Heart right ventricle (tissue), 16 donors: ENCODE measurements at regions not wholly inside any gene's neighbourhood (a gene's known extent, or its start where the extent isn't known, plus 50 kb on each side); places are given as distances from the start of the nearest gene placed in this dataset.

Source experiments
- ATAC-seq, 8 donors: fragments of 200-7000 bp; cut with Tn5 transposase; one replicate each; pipeline ENCODE4 v1.9.1; 2020; ENCODE audit warnings: mild to moderate bottlenecking in 8 of 8, moderate library complexity in 8 of 8, moderate number of reproducible peaks in 1 of 8
- DNase-seq, 2 donors: peaks; one replicate each; pipeline ENCODE4 v3.0.0-alpha.2; 2020
- H3K27ac ChIP-seq, 10 donors: fragments of 200-600 bp; sonication (generic) in 2 of 10; one replicate each; pipeline versions ENCODE4 v1.5.0 to v1.8.0; 2020 to 2022; ENCODE audit warnings: mild to moderate bottlenecking in 3 of 10
- H3K27me3 ChIP-seq, 7 donors: fragments of 200-600 bp; one replicate each; pipeline ENCODE4 v1.8.0; 2021 to 2022; ENCODE audit warnings: mild to moderate bottlenecking in 2 of 7
- H3K36me3 ChIP-seq, 9 donors: fragments of 200-600 bp; sonication (generic) in 1 of 9; one replicate each; pipeline versions ENCODE4 v1.5.0 to v1.8.0; 2020 to 2022; ENCODE audit warnings: mild to moderate bottlenecking in 2 of 9
- H3K4me1 ChIP-seq, 9 donors: fragments of 200-600 bp; sonication (generic) in 1 of 9; one replicate each; pipeline versions ENCODE4 v1.5.0 to v1.8.0; 2020 to 2022; ENCODE audit warnings: mild to moderate bottlenecking in 4 of 9
- H3K4me3 ChIP-seq, 10 donors: fragments of 200-600 bp; sonication (generic) in 2 of 10; one replicate each; pipeline versions ENCODE4 v1.5.0 to v1.8.0; 2020 to 2022; ENCODE audit warnings: mild to moderate bottlenecking in 7 of 10, moderate library complexity in 2 of 10
- H3K9me3 ChIP-seq, 11 donors: fragments of 200-600 bp in 10 of 11; sonication (generic) in 2 of 11; one replicate each; pipeline versions ENCODE4 v1.5.0 to v1.8.0; 2013 to 2022; ENCODE audit warnings: mild to moderate bottlenecking in 2 of 11, control low read depth in 1 of 11, moderate library complexity in 1 of 11
- CTCF ChIP-seq, 9 donors: fragments of 200-600 bp; sonication (generic) in 2 of 9; IDR thresholded peaks; one replicate each; pipeline versions ENCODE4 v1.5.0 to v1.8.0; 2021 to 2022; ENCODE audit warnings: antibody characterized with exemption in 9 of 9, mild to moderate bottlenecking in 5 of 9, moderate library complexity in 1 of 9
- WGBS, 2 donors: extraction: QIAGEN DNeasy Blood & Tissue Kit; methylation state at CpG; one replicate each; pipeline ENCODE4 v1.1.7; 2013; ENCODE audit warnings: inconsistent platforms in 1 of 2; 5-methylcytosine and 5-hydroxymethylcytosine counted together
- intact Hi-C, 10 donors: fragments of 100-400 bp; cut with DNase I; formaldehyde crosslinking; loops; one replicate each; pipeline versions ENCODE4 v1.11.1 to v1.14.2; 2022
- donor health status: Arrhythmogenic right ventricular cardiomyopathy.
- donor health status: ischemic (EF 13 %, LVEDD 7.1; RV severe dilation, severe dysfunction).
- donor health status: healthy with polysubstance abuse.
- donor health status: DM: no; HTN: yes; CAD: no.
- donor health status: DM: no; HTN: no; CAD: no.
- donor health status: ischemic (EF 25% LVEDD 6.9; RV normal size, moderate dysfunction).
- donor health status: ischemic (EF 25% LVEDD 5.7; RV mildly dilated, moderate dysfunction).
- donor health status: healthy.
- donor health status: DM: yes; HTN: yes; CAD: no.
- donor health status: Ischemic cardiomyopathy.
- donor health status: ischemic (EF 35%, LVEDD 5.7; RV mildly dilated, moderate dysfunction).
- donor health status: nonischemic (EF 11% LVEDD 7.7; RV severe dilation, severe dysfunction).
- donor health status: DM: yes; HTN: yes; CAD: no.
- donor health status: PGD.
- donor health status: ischemic (EF 29% LVEDD 5.4; RV normal size, mild dysfunction).
- donor health status: nonischemic (EF 23%, LVEDD 6.1; RV moderate dilation, normal function).

- Histone ChIP-seq H3K27me3 (no peaks in the 10 kb centered on the region), H3K27ac (no peak overlapping the region), H3K4me1 (no peaks in the 10 kb centered on the region), H3K9me3 (peaks cover 0 to 7% (median 0%) of the 10 kb centered on the region in 11 donors), H3K4me3 (no peak overlapping the region), H3K36me3 (no peaks in the 10 kb centered on the region)
- DNase-seq (no peak), ATAC-seq (no peak)
- TF ChIP-seq CTCF (IDR thresholded peaks at IDR 0.05), result no peak
- intact Hi-C loops, result no loop called here
- WGBS, 2 donors, result 87 to 93% methylated on average over 1 of the region's 1 CpG
Observed at GRCh38 chr13:58838615-58839014, 1207.1 kb downstream of the PCDH17 start.

GRCh38 chr13:58843071-58843470 lies 1211.5 kb downstream of the PCDH17 start:
- 83 to 85% methylated on average over 6 of the region's 6 CpGs for WGBS, 2 donors
- Histone ChIP-seq H3K36me3 (no peaks in the 10 kb centered on the region), H3K4me3 (no peak overlapping the region), H3K27ac (no peak overlapping the region), H3K9me3 (peaks cover 0 to 38% (median 8%) of the 10 kb centered on the region in 11 donors), H3K4me1 (no peaks in the 10 kb centered on the region), H3K27me3 (no peaks in the 10 kb centered on the region)
- no peak for ATAC-seq
- intact Hi-C loops, result no loop called here
- TF ChIP-seq CTCF (IDR thresholded peaks at IDR 0.05), result no peak
- no peak for DNase-seq

GRCh38 chr13:58843567-58843966 lies 1212.0 kb downstream of the PCDH17 start:
- intact Hi-C loops, result no loop called here
- Histone ChIP-seq H3K4me3 (no peak overlapping the region), H3K27me3 (no peaks in the 10 kb centered on the region), H3K27ac (no peak overlapping the region), H3K4me1 (no peaks in the 10 kb centered on the region), H3K9me3 (peaks cover 0 to 38% (median 8%) of the 10 kb centered on the region in 11 donors), H3K36me3 (no peaks in the 10 kb centered on the region)
- no peak for ATAC-seq
- no peak for DNase-seq
- TF ChIP-seq CTCF (IDR thresholded peaks at IDR 0.05), result no peak
- 81 to 98% methylated on average over 6 of the region's 6 CpGs for WGBS, 2 donors

GRCh38 chr13:58850161-58850560 lies 1218.6 kb downstream of the PCDH17 start:
- Histone ChIP-seq H3K36me3 (no peaks in the 10 kb centered on the region), H3K27me3 (no peaks in the 10 kb centered on the region), H3K4me1 (no peaks in the 10 kb centered on the region), H3K27ac (no peak overlapping the region), H3K9me3 (peaks cover 0 to 18% (median 2%) of the 10 kb centered on the region in 11 donors), H3K4me3 (no peak overlapping the region)
- ATAC-seq (no peak), DNase-seq (no peak)
- intact Hi-C loops, result no loop called here
- TF ChIP-seq CTCF (IDR thresholded peaks at IDR 0.05), result no peak

- no peak for TF ChIP-seq CTCF (IDR thresholded peaks at IDR 0.05)
- Histone ChIP-seq H3K4me3 (no peak overlapping the region), H3K27me3 (no peaks in the 10 kb centered on the region), H3K9me3 (no peaks in the 10 kb centered on the region), H3K27ac (no peak overlapping the region), H3K4me1 (no peaks in the 10 kb centered on the region), H3K36me3 (no peaks in the 10 kb centered on the region)
- WGBS, 2 donors, result 0 to 57% methylated on average over 1 of the region's 1 CpG
- ATAC-seq (no peak), DNase-seq (no peak)
- intact Hi-C loops, result no loop called here
Observed at GRCh38 chr13:58852076-58852475, 1220.5 kb downstream of the PCDH17 start.
